HG03045 (cell line): ENCODE measurements at regions not wholly inside any gene's neighbourhood (a gene's known extent, or its start where the extent isn't known, plus 50 kb on each side); places are given as distances from the start of the nearest gene placed in this dataset.

Source experiments
- ATAC-seq: cut with Tn5 transposase; IDR thresholded peaks from one replicate; pipeline ENCODE4 v1.9.1; 2021; ENCODE audit warnings: mild to moderate bottlenecking, moderate library complexity; ENCODE audit not compliant: unreplicated experiment

DNA sequence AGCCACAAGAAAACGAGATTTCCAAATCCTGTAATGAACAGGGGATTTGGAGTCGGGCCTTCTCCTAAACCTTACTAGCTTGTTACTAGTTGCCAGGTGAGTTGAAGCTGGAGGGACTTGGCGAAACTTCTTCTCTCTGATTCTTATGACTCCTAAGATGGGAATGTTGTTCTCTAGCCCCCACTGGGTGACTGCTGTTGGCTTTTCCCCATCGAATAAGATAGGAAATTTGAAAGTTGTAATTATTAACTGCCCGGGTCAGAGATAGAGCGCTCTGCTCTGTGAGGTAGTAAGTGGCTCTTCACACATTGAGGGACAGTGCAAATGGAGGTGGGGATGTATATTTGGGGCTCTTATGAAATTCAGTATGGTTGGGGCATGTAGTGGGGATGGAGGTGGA lies 111.2 kb upstream of the MBNL2 start:
- ATAC-seq, result no peak

DNA sequence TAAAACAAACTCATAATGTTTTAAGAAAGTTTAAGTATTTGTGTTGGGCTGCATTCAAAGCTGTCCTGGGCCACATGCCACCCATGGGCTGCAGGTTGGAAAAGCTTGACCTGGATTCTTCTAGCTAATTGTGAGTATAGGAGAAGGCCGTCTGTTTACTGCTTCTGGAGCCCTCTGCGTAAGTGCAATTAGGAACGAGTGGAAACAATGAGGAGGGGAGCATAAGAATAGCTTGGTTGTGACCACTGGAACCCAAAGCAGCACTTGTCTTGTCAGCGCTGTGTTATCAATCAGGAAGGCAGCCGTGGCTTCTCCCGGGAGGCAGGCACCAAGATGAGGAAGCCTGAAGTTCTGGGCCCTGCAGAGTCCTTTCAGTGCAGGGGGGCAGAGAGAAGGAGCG lies 110.4 kb upstream of the MBNL2 start:
- ATAC-seq, result no peak

DNA sequence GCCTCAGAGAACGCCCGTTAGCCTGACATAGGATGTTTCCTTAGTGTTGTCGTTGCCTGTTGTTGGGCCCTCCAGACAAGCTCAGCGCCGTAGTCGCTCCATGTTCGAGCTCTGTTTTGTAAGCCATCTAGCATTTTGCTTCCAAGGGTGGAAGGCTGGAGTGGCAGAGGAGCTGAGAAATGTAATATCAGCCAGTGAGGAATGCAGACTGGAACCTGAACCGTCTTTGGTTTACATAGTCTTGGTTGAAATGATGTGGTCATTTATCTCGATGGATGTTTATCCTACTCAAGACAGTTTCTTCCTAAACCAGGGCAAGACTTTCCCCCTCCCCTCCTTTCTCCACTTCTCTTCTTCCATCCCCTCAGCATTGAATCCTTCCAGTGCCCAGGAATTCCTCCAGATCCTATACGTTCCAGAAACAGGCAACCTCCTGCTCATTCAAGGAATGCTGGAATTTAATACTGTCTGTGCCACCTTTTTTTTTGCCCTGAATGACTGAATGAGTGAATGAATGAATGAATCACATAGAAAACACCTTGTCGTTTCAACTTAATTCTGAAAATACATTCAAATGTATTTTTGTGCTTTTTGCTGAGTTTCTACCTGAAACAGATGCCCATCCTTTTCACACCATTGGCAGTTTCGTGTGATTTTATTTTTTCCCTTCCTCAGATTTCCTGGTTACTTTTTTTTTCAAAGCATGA lies 109.5 kb upstream of the MBNL2 start:
- no peak for ATAC-seq

DNA sequence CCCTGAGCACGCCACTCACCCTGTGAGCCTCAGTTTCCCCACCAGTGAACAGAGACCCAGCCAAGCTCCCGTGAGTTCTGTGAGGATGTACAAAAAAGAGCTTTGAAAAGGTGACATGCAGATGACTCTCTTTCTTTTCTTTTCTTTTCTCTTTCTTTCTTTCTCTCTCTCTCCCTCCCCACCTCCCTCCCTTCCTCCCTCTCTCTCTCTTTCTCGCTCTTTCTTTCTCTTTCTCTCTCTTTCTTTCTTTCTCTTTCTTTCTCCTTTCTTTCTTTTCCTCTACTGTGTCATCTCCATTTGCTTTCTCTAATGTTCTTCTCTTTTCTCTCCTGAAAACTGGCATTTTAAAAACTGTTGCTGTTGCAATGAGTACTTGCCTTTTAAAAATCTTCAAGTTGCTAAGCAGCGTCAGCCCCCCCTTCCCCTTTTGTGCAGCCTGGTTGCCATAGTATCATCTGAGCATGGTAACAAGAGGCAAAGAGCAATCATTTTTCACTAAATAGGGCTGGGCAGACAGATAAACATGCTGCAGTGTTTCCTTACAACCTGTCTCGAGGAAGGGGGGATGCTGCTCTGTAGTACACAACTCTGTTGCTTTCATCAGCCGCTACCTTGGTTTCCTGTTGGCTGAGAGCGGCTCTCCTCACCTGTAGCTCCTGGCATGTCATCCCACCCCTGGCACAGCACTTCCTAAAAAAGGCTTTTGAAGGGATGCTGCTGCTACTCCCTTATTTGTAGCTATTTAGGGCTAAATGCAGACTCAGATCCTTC lies 108.7 kb upstream of the MBNL2 start:
- ATAC-seq, result no peak

DNA sequence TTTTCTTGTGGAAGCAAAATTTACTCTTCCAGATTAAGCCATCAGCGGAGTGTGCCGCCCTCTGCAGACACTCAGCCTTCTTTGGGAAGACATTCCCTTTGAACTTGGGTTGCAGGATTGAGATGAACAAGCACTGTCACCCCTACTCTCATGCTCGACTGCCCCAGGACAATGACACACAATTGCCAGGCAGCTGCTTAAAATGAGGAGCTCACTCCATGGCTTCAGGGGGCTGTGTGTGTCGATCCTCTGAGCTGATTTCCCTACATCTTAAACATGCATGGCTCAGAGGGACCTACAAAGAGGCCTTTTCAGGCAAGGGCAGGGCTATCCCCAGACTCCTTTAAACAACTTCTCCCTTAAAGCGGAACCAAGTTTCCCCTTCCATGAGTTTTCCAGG lies 107.5 kb upstream of the MBNL2 start:
- ATAC-seq, result no peak

DNA sequence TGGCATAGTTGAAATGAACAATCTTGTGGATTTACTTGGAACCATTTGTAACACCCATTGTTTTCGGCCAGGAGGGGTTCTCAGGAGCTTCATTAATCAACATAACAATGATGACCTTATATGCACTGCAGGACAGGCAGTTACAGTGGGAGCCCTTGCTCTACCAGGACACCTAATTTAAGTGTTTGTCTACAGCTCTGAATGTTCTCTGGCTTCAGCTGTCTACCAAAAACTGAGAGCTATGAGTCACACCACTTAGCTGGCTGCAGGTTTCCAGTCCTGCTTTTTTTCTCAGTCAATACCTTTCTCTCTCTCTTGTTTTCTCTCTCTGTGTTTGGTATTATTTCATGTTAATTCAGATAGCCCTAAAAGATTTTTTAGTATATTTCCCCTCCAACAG lies 105.4 kb upstream of the MBNL2 start:
- ATAC-seq, result peak; percentile 65

DNA sequence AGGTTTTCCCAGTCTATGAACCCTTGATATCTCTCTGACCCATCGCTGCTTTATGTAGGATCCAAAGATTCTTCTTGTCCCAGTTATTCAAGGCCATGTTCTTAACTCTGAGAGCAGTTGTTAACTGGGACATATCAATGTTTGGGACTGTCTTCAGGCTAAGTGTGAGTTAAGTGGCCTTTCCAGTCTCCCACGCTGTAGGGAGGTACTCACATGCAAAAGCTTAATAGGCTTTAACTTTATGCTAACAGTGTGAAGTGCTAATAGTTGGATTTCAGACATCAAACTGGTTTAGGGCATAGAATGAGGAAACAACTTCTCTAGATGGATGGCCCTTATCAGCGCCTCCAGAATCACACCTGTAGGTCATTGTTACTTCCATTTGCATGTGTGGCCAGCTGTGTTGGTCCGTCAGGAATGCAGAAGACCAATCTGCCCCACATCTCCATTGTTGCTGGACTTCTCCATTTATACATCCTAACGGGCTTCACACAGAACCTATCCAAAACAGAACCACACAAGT lies 104.7 kb upstream of the MBNL2 start:
- no peak for ATAC-seq

DNA sequence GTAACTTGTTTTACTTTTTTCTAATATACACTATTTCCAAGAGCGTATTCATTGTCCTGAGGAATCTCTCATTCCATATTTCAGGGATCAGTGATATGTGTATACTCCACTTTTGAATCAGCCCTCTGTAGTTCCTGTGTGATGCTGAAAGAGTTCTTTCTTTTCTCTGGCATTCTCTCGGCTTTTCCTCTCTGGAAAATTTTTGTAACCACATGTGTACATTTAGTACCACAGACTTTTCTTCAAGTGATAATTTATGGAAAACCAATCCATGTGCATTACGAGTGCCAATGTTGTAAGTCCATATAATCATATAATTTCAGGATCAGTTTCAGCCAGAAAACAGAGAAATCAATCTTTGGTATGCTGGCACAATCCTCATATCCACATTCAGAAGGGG lies 102.2 kb upstream of the MBNL2 start:
- no peak for ATAC-seq

DNA sequence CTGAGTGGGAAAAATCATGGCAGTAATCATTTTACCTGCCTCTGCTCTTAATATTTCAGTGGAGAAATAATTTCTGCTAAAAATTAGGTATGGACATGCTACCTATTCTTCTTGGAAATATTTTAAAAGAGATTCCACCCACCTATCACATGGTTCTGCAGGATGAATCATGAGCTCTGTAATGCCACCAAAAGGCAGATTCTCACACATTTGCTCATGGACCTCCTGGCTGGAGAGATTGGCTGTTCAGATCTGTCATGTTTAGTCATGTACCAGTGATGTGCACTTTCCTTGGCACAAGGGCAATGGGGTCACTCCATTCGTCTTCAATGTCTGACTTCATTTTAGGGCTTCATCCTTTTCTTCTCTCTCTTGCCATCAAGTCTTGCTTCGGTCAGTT lies 101.8 kb upstream of the MBNL2 start:
- ATAC-seq, result no peak

DNA sequence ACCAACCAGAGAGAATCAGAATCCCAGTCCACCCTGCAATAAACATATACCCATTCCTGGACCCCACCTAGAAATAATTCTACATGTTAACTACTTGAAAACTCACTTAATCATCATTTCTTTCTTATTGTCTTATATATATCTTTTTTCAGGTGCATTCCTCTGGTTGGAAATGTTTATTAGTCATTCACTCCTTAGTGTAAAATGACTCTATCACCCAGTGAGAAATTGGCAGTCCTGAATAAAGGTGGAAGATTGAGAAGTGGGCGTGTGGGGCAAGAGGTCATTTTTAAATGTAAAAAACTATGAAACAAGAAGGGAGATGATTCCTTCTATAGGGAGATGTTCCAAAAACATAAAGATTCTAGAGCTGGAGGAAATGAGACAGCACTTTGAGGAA lies 101.2 kb upstream of the MBNL2 start:
- ATAC-seq, result no peak

DNA sequence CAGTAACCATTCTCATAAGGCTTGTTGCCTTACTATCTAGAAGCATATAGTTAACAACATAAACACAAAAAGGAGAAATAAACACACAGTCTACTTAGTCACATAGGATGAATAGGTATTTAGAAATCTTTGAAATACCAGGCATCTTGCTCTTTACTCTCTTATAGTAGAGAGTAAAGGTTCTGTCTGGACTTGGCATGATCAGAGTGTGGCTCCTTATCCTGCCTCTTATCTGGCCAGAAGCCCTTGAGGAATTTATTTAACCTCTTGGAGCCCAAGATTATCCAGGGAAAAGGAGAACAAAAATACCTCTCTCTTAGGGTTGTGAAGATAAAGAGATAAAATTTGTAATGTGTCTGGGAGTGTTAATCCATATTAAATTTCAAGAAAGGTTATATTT lies 100.2 kb upstream of the MBNL2 start:
- ATAC-seq, result no peak

DNA sequence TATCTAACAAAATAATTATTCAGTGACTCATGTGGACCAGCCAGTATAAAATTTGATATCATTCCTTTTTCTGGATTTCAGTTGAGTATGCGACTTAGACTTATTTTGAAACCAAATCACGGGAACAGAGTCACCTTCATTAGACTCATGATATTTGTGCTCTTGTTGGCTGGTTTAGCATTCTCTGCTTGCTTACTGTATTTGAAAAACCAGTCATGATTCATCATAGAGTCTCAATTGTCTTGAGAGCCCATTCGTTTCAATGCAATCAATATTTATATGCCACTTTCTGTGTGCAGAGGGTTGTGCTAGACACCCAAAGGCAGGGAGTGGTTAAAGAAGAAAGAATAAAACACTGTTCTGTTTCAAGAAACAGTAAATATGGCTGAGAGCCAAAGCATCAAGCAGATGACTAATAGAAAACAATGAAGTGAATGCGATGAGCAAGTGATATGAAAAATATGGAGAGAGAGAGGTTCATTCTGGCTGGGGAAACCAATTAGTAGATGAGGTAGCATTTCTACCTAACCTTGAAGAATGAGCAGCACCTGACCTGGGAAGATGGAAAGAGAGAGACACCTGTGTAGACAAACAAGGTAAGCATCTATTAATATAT lies 99.6 kb upstream of the MBNL2 start:
- ATAC-seq, result no peak

DNA sequence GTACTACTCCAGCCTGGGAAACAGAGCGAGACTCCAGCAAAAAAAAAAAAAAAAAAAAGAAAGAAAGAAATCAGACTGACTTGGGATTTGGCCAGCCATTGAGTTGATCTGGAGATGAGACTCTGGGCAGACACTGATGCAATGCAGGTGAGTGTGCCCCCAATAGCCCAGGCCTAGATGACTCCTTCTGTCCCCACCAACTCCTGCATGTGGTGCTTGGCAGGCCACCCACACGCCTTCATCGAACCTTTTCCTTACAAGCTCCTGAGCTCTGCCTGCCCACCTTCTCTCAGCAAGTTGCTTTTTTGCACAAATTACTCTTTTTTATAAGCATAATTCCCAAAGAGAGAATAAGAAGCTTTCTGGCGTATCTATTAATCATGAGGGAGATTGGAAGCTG lies 97.9 kb upstream of the MBNL2 start:
- no peak for ATAC-seq

DNA sequence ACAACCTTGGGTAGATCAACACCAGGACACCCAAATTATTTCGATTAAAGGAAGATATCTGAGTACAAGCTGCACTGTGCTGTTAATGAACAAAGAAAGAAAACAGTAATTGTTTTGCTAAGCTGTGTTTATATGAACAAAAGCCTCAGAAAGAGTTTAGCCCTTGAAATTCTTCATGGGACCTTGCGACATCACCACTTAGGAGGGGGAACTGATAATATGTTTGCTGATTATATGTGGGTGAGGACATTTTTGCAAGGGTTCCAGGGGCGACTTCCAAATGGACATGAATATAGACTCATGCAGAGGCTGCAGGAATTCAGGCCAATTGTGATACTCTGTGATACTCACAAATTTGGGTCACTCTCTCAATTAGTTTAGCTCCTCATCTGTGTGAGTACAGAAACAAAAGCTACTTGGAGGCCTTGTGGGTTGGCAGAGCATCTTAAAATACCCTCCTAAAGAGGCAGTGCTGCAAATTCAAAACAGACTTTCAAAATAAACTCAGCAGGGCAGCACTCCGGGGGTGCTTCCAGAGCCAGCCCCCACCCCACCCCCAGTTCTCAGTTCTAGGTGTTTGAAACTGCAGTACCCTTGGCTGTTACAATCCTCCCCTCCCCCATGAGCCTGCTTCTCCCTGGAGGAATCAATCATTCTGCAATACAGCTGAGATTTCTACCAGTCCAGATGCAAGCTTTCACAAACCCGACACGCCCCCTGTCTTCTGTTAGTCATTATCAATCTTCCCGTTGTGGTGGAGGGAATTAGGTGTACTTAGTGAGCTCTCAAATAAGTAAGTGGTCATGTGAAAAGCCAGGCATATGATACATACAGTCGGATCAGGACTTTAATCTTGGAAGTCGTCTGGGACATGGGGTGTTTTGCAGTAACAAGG lies 97.0 kb upstream of the MBNL2 start:
- peak; percentile 41 for ATAC-seq

DNA sequence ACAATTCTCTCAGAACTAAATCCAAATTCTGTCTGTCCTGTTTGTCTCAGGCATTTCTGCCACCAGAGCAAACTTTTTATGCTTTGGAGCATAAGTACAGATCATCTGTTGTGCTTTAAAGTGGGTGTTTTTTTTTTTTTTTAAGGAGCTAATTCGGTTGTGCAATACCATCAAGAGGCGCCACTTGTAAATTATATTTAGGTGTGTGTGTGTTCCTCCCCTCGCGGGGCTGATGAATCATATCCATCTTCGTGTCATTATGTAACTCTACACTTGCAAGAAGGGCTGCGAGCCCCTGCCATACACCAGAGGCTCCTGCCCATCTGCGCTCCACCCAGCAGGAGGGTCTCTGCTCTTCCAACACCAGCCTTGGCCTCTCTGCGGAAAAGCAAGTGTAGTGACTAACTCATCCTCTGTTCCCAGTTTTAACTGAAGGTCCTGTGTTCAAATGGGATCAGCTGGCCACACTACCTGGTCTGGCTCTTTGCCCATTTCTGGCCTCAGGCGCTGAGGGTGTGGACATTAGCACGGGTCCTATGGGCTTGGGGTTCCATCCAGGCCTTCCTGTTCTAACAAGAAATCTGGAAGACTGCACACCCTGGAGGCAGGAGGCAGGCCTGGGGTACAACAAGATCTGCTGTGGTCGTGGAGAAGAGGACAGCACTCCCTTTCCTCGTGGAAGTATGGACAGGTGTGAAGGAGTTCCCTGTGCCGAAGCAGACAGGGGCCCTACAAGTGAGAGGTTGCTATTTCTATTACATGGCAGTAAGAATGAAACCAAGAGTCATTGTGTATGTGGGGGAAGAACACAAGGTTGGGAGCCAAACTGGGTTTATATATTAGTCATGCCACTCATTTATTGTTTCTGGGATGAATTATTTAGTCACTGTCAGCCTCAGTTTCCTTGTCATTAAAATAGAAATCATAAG lies 96.1 kb upstream of the MBNL2 start:
- ATAC-seq, result peak; percentile 90

DNA sequence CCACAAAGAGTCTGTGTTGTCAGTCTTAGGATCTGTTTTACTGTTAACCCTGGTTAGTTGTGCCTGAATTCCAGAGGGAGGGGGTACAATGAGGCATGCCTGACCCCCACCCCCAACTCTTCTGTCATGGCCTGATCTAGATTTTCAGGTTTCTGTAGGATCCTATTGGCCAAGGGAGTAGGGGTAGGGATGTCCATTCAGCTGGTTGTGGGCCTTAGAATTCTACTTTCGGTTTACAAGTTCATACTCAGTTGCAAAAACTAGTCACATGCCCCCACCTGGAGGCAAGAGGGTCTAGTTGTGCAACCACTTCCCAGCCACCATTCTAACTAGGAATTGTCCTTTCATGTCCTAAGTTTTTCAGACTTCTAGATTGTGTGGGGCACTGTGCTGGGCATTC lies 94.3 kb upstream of the MBNL2 start:
- no peak for ATAC-seq

DNA sequence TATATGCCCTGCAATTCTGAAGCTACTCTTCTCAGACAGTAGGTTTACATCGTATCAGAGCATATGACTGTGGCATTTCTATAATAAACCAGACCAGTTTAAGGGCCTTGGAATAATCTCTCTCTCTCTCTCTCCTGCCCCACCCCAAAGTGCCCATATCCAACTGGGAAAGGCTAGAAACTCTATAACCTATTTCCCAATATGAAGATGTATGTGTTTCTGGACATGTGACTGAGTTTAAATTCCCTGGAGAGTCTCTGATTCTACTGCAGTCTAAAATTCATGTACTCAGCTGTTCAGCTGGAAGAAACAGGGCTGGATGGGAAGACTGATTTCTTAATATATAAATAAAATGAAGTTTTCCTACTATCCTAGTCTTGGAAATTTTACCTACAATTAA lies 91.9 kb upstream of the MBNL2 start:
- ATAC-seq, result no peak

DNA sequence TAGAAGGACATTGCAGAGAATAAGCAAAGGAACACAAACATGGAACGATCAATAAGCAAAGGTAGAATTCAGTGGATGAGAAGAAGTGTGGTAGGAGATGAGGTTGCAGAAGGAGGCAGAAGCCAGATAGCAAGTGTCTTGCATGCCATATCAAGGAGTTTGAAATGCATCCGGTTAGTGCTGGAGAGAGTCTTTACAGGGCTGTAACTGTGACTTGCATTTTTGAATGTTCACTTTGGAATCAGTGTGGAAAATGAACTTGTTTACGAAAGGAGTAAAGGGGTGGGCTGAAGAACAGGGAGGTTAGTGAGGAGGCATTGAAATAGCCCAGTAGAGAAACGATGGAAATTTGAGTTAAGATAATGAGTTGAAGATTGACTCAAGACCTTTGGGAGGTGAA lies 90.7 kb upstream of the MBNL2 start:
- no peak for ATAC-seq

DNA sequence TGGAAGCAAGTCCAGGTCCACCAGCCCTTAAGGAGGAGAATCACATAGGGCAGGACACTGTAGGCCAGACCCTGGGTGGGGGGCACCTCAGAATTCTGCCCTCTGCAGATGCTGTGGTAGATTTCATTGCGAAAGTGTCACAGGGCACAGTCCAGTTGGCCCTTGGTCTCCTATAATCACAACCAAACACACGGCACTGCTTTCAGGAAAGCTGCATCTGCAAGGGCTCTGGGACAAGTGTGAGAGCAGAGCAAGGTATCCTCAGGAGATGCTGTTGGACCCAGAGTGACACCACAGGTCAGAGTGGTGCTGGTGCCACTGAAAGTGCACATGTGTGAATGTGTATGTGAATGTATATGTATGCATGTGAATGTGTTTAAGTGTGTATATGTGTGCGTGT lies 88.6 kb upstream of the MBNL2 start:
- ATAC-seq, result no peak

DNA sequence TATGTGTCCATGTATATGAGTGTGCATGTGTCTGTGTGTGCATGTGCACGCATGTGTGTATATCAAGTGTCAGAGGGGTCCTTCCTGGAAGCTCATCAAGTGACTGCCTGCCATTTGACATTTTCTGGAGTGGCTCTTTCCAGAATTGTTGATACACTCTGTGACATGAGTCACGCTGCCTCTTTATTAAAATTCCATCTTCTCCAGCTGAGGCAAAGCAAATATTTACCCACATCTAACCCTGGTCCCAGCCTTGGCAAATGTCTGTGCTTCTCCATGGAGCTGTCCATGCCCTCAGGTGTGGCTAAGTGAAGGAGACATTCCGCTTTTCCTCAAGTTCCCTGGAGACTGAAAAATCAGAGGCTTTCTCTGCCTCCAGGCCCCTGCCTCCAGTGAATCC lies 88.2 kb upstream of the MBNL2 start:
- no peak for ATAC-seq
